Natural killer cell (primary cell): ENCODE measurements at regions not wholly inside any gene's neighbourhood (a gene's known extent, or its start where the extent isn't known, plus 50 kb on each side); places are given as distances from the start of the nearest gene placed in this dataset.
"Not testable (repeated sequence)": the region's sequence is repeated elsewhere in the genome, so short reads cannot be mapped to it uniquely, and the experiment has no call there.

Experiments
- ATAC-seq, 3 donors: fragments of 150-1000 bp in 2 of 3; fragments of 200-7000 bp in 1 of 3; cut with Tn5 transposase; 1 replicate in 1 of 3; 2 replicates in 2 of 3; pipeline ENCODE4 v1.10.0; 2021; ENCODE audit warnings: mild to moderate bottlenecking in 2 of 3, moderate library complexity in 2 of 3
- DNase-seq, 2 donors: peaks; one replicate each; pipeline versions ENCODE4 v3.0.0 to v3.0.0-alpha.2; 2013 to 2021; ENCODE audit warnings: mixed read lengths in 1 of 2
- H3K27ac ChIP-seq: one replicate; pipeline ENCODE4 v1.5.1; 2013; ENCODE audit warnings: mild to moderate bottlenecking, low read length
- H3K27me3 ChIP-seq: one replicate; pipeline ENCODE4 v1.6.1; 2013; ENCODE audit warnings: low read length; ENCODE audit not compliant: control insufficient read depth, insufficient read depth
- H3K36me3 ChIP-seq: one replicate; pipeline ENCODE4 v1.6.1; 2013; ENCODE audit warnings: low read length; ENCODE audit not compliant: control insufficient read depth, insufficient read depth
- H3K4me1 ChIP-seq: one replicate; pipeline ENCODE4 v1.6.1; 2013; ENCODE audit warnings: low read length; ENCODE audit not compliant: control insufficient read depth, insufficient read depth
- H3K4me3 ChIP-seq: one replicate; pipeline ENCODE4 v1.5.1; 2013; ENCODE audit warnings: low read length
- H3K9me3 ChIP-seq: one replicate; pipeline ENCODE4 v1.6.1; 2013; ENCODE audit warnings: low read length; ENCODE audit not compliant: control insufficient read depth, insufficient read depth
- H3K27ac Mint-ChIP-seq, 2 donors: one replicate each; pipeline ENCODE4 v1.8.0; 2022; ENCODE audit warnings: mild to moderate bottlenecking in 2 of 2, mixed read lengths in 2 of 2, moderate library complexity in 1 of 2
- H3K27me3 Mint-ChIP-seq, 2 donors: one replicate each; pipeline ENCODE4 v1.8.0; 2022; ENCODE audit warnings: low read depth in 2 of 2, mixed read lengths in 2 of 2
- H3K36me3 Mint-ChIP-seq: one replicate; pipeline ENCODE4 v1.8.0; 2022; ENCODE audit warnings: mixed read lengths
- H3K4me1 Mint-ChIP-seq, 2 donors: one replicate each; pipeline ENCODE4 v1.8.0; 2022; ENCODE audit warnings: mixed read lengths in 2 of 2
- H3K4me3 Mint-ChIP-seq: one replicate; pipeline ENCODE4 v1.8.0; 2022; ENCODE audit warnings: mild to moderate bottlenecking, moderate library complexity, mixed read lengths
- H3K9me3 Mint-ChIP-seq, 2 donors: one replicate each; pipeline ENCODE4 v1.8.0; 2022; ENCODE audit warnings: mixed read lengths in 2 of 2
- CTCF ChIP-seq: fragments of 200-600 bp; IDR thresholded peaks from one replicate; pipeline ENCODE4 v1.8.0; 2022; ENCODE audit warnings: antibody characterized with exemption
- WGBS: methylation state at CpG from one replicate; pipeline ENCODE4 v1.1.7; 2013; ENCODE audit warnings: missing lambda C conversion rate; ENCODE audit not compliant: insufficient coverage; 5-methylcytosine and 5-hydroxymethylcytosine counted together
- intact Hi-C: fragments of 100-400 bp; cut with micrococcal nuclease; formaldehyde crosslinking; loops from one replicate; pipeline ENCODE4 v1.14.2; 2022

GRCh38 chr15:95149771-95150170 is 918.4 kb downstream of the MCTP2 start:
- Mint-ChIP-seq H3K27ac (no peak overlapping the region), H3K4me3 (no peak overlapping the region), H3K4me1 (no peaks in the 10 kb centered on the region), H3K9me3 (peaks cover 0 to 4% of the 10 kb centered on the region in 2 donors), H3K36me3 (no peaks in the 10 kb centered on the region), H3K27me3 (peaks cover 0 to 5% of the 10 kb centered on the region in 2 donors)
- intact Hi-C loops, result no loop called here
- no peaks in the 10 kb centered on the region for H3K4me1 ChIP-seq
- ATAC-seq, result no peak
- H3K27me3 ChIP-seq, result no peaks in the 10 kb centered on the region
- no peak overlapping the region for H3K27ac ChIP-seq
- DNase-seq, result no peak
- TF ChIP-seq CTCF, result no peak
- no peaks in the 10 kb centered on the region for H3K9me3 ChIP-seq
- H3K36me3 ChIP-seq, result no peaks in the 10 kb centered on the region
- H3K4me3 ChIP-seq, result no peak overlapping the region

- H3K4me1 Mint-ChIP-seq, result no peaks in the 10 kb centered on the region
- ATAC-seq (no peak), DNase-seq (no peak)
- H3K9me3 Mint-ChIP-seq, result peaks cover 0 to 3% of the 10 kb centered on the region in 2 donors
- H3K4me3 ChIP-seq, result no peak overlapping the region
- WGBS, result 82% methylated on average over 9 of the region's 10 CpGs
- H3K9me3 ChIP-seq, result no peaks in the 10 kb centered on the region
- H3K4me3 Mint-ChIP-seq, result no peak overlapping the region
- TF ChIP-seq CTCF, result no peak
- H3K27ac Mint-ChIP-seq, result no peak overlapping the region
- H3K27me3 Mint-ChIP-seq, result no peaks in the 10 kb centered on the region
- no peaks in the 10 kb centered on the region for H3K36me3 ChIP-seq
- H3K36me3 Mint-ChIP-seq, result no peaks in the 10 kb centered on the region
- H3K4me1 ChIP-seq, result no peaks in the 10 kb centered on the region
- H3K27ac ChIP-seq, result no peak overlapping the region
- no peaks in the 10 kb centered on the region for H3K27me3 ChIP-seq
- intact Hi-C loops, result no loop called here
Measured at GRCh38 chr15:95150466-95150865, 919.1 kb downstream of the MCTP2 start.

- H3K4me3 Mint-ChIP-seq, result no peak overlapping the region
- ATAC-seq (no peak), DNase-seq (no peak)
- WGBS, result 80% methylated on average over 1 of the region's 1 CpG
- Histone ChIP-seq H3K36me3 (no peaks in the 10 kb centered on the region), H3K4me1 (no peaks in the 10 kb centered on the region), H3K9me3 (no peaks in the 10 kb centered on the region), H3K4me3 (no peak overlapping the region), H3K27me3 (no peaks in the 10 kb centered on the region), H3K27ac (no peak overlapping the region)
- no peak overlapping the region for H3K27ac Mint-ChIP-seq
- H3K36me3 Mint-ChIP-seq, result no peaks in the 10 kb centered on the region
- H3K4me1 Mint-ChIP-seq, result no peaks in the 10 kb centered on the region
- H3K9me3 Mint-ChIP-seq, result peaks cover 0 to 3% of the 10 kb centered on the region in 2 donors
- no peak for TF ChIP-seq CTCF
- intact Hi-C loops, result no loop called here
- H3K27me3 Mint-ChIP-seq, result no peaks in the 10 kb centered on the region
Measured at GRCh38 chr15:95152741-95153140, 921.4 kb downstream of the MCTP2 start.

- 66% methylated on average over 2 of the region's 2 CpGs for WGBS
- H3K4me3 ChIP-seq, DNase-seq, H3K27me3 Mint-ChIP-seq, H3K27ac Mint-ChIP-seq, intact Hi-C loops, H3K27me3 ChIP-seq, H3K9me3 ChIP-seq, H3K36me3 ChIP-seq, ATAC-seq, H3K36me3 Mint-ChIP-seq, H3K4me1 Mint-ChIP-seq, H3K27ac ChIP-seq, H3K9me3 Mint-ChIP-seq, H3K4me3 Mint-ChIP-seq, H3K4me1 ChIP-seq: not testable (repeated sequence)
Measured at GRCh38 chr15:95153201-95153600, 921.8 kb downstream of the MCTP2 start.
